ENCODE measurements at regions not wholly inside any gene's neighbourhood (a gene's known extent, or its start where the extent isn't known, plus 50 kb on each side); places are given as distances from the start of the nearest gene placed in this dataset.

- TF ChIP-seq POLR2A (IDR thresholded peaks at IDR 0.05) (no peak), CTCF (IDR thresholded peaks at IDR 0.05) (no peak)
- Histone ChIP-seq H3K4me3 (no peak overlapping the region), H3K36me3 (ENCODE audit: low read depth, missing control alignments) (no peaks in the 10 kb centered on the region), H3K27ac (no peak overlapping the region), H3K4me1 (no peaks in the 10 kb centered on the region), H3K27me3 (no peaks in the 10 kb centered on the region), H3K9me3 (no peaks in the 10 kb centered on the region)
- 77 to 87% methylated on average over 2 of the region's 2 CpGs for WGBS, 2 donors
- no peak for DNase-seq
- intact Hi-C loops (cut with DNase I; ENCODE audit: low total_unique reads) = no loop called here
Observed at GRCh38 chr6:17038316-17038715, 63.5 kb upstream of the STMND1 start.

DNA sequence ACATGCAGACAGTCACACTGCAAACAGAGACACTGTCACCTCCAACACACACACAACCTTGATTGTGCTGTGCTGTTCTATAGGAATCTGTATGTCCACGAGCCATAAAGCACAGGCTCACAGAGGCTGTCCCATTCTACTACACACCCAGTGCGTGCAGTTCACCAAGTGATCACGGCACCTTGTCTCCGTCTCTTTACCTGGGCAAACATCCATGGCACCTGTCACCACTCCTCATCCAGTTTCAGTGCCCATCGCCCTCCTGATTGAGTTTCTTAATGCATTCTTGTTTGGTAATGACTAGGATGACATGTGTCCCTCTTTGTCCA is 65.8 kb upstream of the STMND1 start:
- Histone ChIP-seq H3K27me3 (no peaks in the 10 kb centered on the region), H3K27ac (no peak overlapping the region), H3K9me3 (no peaks in the 10 kb centered on the region), H3K4me1 (no peaks in the 10 kb centered on the region), H3K36me3 (ENCODE audit: low read depth, missing control alignments) (no peaks in the 10 kb centered on the region), H3K4me3 (no peak overlapping the region)
- TF ChIP-seq CTCF (IDR thresholded peaks at IDR 0.05) (no peak), POLR2A (IDR thresholded peaks at IDR 0.05) (no peak)
- WGBS, 2 donors = 86 to 95% methylated on average over 5 of the region's 5 CpGs
- intact Hi-C loops (cut with DNase I; ENCODE audit: low total_unique reads) = no loop called here
- DNase-seq = no peak

GRCh38 chr6:17035257-17036064 is 66.4 kb upstream of the STMND1 start:
- DNase-seq = no peak
- Histone ChIP-seq H3K36me3 (ENCODE audit: low read depth, missing control alignments) (no peaks in the 10 kb centered on the region), H3K4me1 (no peaks in the 10 kb centered on the region), H3K9me3 (no peaks in the 10 kb centered on the region), H3K27ac (no peak overlapping the region), H3K4me3 (no peak overlapping the region), H3K27me3 (no peaks in the 10 kb centered on the region)
- TF ChIP-seq CTCF (IDR thresholded peaks at IDR 0.05) = no peak
- TF ChIP-seq POLR2A (IDR thresholded peaks at IDR 0.05) = no peak
- intact Hi-C loops (cut with DNase I; ENCODE audit: low total_unique reads) = no loop called here
- 63 to 71% methylated on average over 8 of the region's 8 CpGs for WGBS, 2 donors

DNA sequence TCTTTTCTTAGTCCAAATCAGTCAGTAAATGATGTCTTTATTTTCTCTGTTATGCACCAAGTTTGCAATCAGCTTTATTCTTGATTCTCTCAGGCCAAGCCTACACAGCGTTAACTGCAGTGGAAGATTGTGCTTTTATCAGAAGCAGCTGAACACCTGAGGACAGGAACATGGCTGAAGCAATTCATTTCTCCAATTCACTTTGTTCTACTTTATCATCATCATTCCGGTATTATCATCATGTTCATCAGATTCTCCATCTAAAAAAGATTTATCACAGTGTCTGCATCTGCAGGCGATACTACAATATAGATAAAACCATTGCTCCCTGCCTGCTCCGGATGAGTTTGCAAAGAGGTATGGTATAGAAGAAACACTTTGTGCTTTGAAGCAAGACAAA is 68.1 kb upstream of the STMND1 start:
- 81 to 90% methylated on average over 4 of the region's 4 CpGs for WGBS, 2 donors
- no peak for DNase-seq

More for the DNA sequence above, 68.1 kb upstream of the STMND1 start:
- H3K36me3 ChIP-seq (ENCODE audit: low read depth, missing control alignments) = no peaks in the 10 kb centered on the region
- intact Hi-C loops (cut with DNase I; ENCODE audit: low total_unique reads) = no loop called here
- no peaks in the 10 kb centered on the region for H3K27me3 ChIP-seq
- no peak overlapping the region for H3K4me3 ChIP-seq
- H3K9me3 ChIP-seq = no peaks in the 10 kb centered on the region
- H3K27ac ChIP-seq = no peak overlapping the region
- TF ChIP-seq CTCF (IDR thresholded peaks at IDR 0.05) (no peak), POLR2A (IDR thresholded peaks at IDR 0.05) (no peak)
- H3K4me1 ChIP-seq = no peaks in the 10 kb centered on the region

All from testis (tissue), 2 donors.